ENCODE measurements at regions not wholly inside any gene's neighbourhood (a gene's known extent, or its start where the extent isn't known, plus 50 kb on each side); places are given as distances from the start of the nearest gene placed in this dataset.

DNA sequence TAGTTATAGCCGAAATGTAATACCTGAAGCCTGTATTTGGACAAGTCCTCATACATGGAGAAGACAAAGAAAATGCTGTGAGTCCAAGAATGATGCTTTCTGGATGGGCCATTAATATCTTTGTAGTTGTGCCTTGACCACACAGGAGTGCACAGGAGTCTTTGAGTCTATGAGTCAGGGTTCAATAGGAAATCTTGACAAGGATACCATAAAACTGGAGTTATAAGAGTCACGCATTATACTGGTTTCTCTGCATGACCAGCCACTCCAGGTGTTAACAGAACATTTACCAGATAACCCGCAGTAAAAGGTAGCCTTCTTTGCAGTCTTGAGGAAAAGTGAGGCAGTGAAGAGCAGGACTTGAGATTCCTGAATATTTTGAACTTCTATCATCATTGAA is 464.6 kb upstream of the PKN2 start:
- no peak overlapping the region for H3K27ac Mint-ChIP-seq
- H3K4me1 Mint-ChIP-seq (ENCODE audit: low read depth), result no peaks in the 10 kb centered on the region
- ATAC-seq, result no peak
- H3K4me3 Mint-ChIP-seq, result no peak overlapping the region
- peaks cover 4% of the 10 kb centered on the region for H3K27me3 Mint-ChIP-seq
- H3K36me3 Mint-ChIP-seq (ENCODE audit: low read depth), result no peaks in the 10 kb centered on the region
- TF ChIP-seq, protein P1, sequence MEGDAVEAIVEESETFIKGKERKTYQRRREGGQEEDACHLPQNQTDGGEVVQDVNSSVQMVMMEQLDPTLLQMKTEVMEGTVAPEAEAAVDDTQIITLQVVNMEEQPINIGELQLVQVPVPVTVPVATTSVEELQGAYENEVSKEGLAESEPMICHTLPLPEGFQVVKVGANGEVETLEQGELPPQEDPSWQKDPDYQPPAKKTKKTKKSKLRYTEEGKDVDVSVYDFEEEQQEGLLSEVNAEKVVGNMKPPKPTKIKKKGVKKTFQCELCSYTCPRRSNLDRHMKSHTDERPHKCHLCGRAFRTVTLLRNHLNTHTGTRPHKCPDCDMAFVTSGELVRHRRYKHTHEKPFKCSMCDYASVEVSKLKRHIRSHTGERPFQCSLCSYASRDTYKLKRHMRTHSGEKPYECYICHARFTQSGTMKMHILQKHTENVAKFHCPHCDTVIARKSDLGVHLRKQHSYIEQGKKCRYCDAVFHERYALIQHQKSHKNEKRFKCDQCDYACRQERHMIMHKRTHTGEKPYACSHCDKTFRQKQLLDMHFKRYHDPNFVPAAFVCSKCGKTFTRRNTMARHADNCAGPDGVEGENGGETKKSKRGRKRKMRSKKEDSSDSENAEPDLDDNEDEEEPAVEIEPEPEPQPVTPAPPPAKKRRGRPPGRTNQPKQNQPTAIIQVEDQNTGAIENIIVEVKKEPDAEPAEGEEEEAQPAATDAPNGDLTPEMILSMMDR (IDR thresholded peaks at IDR 0.05), result no peak
- no peaks in the 10 kb centered on the region for H3K9me3 Mint-ChIP-seq
- intact Hi-C loops (cut with micrococcal nuclease), result no loop called here
- ChIA-PET POLR2A (no interaction called here), CTCF (interaction anchor here (1.1 kb wide), 1 partner anchor 39 kb away, joined by 6 read pairs; no protein-coding TSS in a partner anchor)
- no peak for DNase-seq

DNA sequence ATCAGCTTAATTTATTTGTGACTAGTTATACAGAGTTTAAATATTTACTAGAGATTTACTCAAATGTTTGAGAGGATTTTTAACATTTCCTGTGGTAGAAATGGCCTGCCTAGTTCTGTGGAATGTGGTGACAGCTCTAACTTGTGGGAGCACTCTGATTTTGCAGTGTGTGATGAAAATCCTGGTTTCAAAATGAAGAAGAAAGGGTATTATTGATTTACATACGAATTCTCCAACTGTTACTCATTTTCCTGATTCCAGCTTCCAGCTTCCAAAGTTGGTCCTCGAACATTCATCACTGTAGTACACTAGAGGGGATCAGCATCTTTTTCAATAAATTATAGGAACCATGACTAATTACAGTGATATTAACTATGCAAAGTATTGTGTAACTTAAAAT is 462.7 kb upstream of the PKN2 start:
- TF ChIP-seq, protein P1 (IDR thresholded peaks at IDR 0.05), result no peak
- H3K9me3 Mint-ChIP-seq, result no peaks in the 10 kb centered on the region
- ChIA-PET CTCF (no interaction called here), POLR2A (no interaction called here)
- no peaks in the 10 kb centered on the region for H3K4me1 Mint-ChIP-seq (ENCODE audit: low read depth)
- H3K36me3 Mint-ChIP-seq (ENCODE audit: low read depth), result no peaks in the 10 kb centered on the region
- no peak overlapping the region for H3K27ac Mint-ChIP-seq
- intact Hi-C loops (cut with micrococcal nuclease), result no loop called here
- H3K27me3 Mint-ChIP-seq, result peaks cover 4% of the 10 kb centered on the region
- no peak for ATAC-seq
- H3K4me3 Mint-ChIP-seq, result no peak overlapping the region
- DNase-seq, result no peak

- CTCF ChIA-PET, result no interaction called here
- TF ChIP-seq, protein P1 (IDR thresholded peaks at IDR 0.05), result no peak
- DNase-seq, result no peak
- Mint-ChIP-seq H3K9me3 (no peaks in the 10 kb centered on the region), H3K4me3 (no peak overlapping the region), H3K4me1 (ENCODE audit: low read depth) (no peaks in the 10 kb centered on the region), H3K27me3 (no peaks in the 10 kb centered on the region), H3K36me3 (ENCODE audit: low read depth) (no peaks in the 10 kb centered on the region), H3K27ac (no peak overlapping the region)
- intact Hi-C loops (cut with micrococcal nuclease), result no loop called here
- ATAC-seq, result no peak
- POLR2A ChIA-PET, result interaction anchor here (0.6 kb wide), 1 partner anchor 899 kb away, joined by 3 read pairs; no protein-coding TSS in a partner anchor
Observed at GRCh38 chr1:88224906-88225305, 459.2 kb upstream of the PKN2 start.

DNA sequence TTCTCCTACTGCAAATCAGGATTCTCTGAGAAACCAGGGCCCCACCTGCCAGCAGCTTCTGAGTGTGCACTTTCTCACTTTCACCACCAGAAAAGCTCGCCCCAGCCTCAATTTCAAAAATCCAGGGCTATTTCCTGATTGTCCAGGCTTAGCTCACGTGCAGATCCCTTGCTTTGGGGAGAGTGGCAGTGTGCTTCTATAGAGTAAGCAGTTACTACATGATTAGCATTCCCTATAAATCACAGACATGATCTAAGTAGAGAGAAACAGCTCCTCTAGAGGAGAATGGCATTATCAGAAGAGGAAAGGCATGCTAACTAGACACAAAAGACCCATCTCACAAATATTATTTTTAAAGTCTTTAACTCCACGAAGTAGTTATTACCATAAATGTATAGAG is 456.0 kb upstream of the PKN2 start:
- POLR2A ChIA-PET, result no interaction called here

GRCh38 chr1:88230126-88230525 is 453.9 kb upstream of the PKN2 start:
- H3K36me3 Mint-ChIP-seq (ENCODE audit: low read depth), result no peaks in the 10 kb centered on the region
- ChIA-PET POLR2A (no interaction called here), CTCF (no interaction called here)
- H3K9me3 Mint-ChIP-seq, result no peaks in the 10 kb centered on the region
- no peak overlapping the region for H3K27ac Mint-ChIP-seq
- DNase-seq (no peak), ATAC-seq (no peak)
- H3K4me3 Mint-ChIP-seq, result no peak overlapping the region
- TF ChIP-seq, protein P1 (IDR thresholded peaks at IDR 0.05), result no peak
- intact Hi-C loops (cut with micrococcal nuclease), result no loop called here
- H3K27me3 Mint-ChIP-seq, result no peaks in the 10 kb centered on the region
- no peaks in the 10 kb centered on the region for H3K4me1 Mint-ChIP-seq (ENCODE audit: low read depth)

More for the DNA sequence above, 456.0 kb upstream of the PKN2 start:
- H3K36me3 Mint-ChIP-seq (ENCODE audit: low read depth), result no peaks in the 10 kb centered on the region
- intact Hi-C loops (cut with micrococcal nuclease), result no loop called here
- TF ChIP-seq, protein P1 (IDR thresholded peaks at IDR 0.05), result no peak
- ATAC-seq, result no peak
- CTCF ChIA-PET, result no interaction called here
- DNase-seq, result no peak
- H3K4me1 Mint-ChIP-seq (ENCODE audit: low read depth), result no peaks in the 10 kb centered on the region
- H3K27me3 Mint-ChIP-seq, result no peaks in the 10 kb centered on the region
- no peak overlapping the region for H3K27ac Mint-ChIP-seq
- H3K4me3 Mint-ChIP-seq, result no peak overlapping the region
- H3K9me3 Mint-ChIP-seq, result no peaks in the 10 kb centered on the region

All from activated CD8-positive, alpha-beta T cell treated with anti-CD3 and anti-CD28 coated beads for 36 hours (primary cell).